ENCODE measurements at regions not wholly inside any gene's neighbourhood (a gene's known extent, or its start where the extent isn't known, plus 50 kb on each side); places are given as distances from the start of the nearest gene placed in this dataset.

DNA sequence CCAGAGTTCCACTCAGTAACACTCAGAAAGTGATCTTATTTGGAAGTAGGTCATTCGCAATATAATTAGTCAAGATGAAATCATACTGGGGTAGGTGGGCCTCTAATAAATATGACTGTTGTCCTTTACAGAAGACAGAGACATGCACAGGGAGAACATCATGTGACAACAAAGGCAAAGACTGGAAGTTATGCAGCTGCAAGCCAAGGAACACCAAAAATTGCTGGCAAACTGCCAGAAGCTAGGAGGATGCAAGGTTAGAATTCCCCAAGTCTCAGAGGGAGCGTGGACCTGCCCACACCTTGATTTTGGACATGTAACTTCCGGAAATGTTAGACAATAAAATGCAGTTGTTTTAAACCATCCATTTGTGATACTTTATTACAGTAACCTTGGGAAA, 471.5 kb upstream of the AGTR1 start:
- ATAC-seq (ENCODE audit: low FRiP score) (no peak), DNase-seq (ENCODE audit: low spot score) (no peak)
- TF ChIP-seq, protein P1, sequence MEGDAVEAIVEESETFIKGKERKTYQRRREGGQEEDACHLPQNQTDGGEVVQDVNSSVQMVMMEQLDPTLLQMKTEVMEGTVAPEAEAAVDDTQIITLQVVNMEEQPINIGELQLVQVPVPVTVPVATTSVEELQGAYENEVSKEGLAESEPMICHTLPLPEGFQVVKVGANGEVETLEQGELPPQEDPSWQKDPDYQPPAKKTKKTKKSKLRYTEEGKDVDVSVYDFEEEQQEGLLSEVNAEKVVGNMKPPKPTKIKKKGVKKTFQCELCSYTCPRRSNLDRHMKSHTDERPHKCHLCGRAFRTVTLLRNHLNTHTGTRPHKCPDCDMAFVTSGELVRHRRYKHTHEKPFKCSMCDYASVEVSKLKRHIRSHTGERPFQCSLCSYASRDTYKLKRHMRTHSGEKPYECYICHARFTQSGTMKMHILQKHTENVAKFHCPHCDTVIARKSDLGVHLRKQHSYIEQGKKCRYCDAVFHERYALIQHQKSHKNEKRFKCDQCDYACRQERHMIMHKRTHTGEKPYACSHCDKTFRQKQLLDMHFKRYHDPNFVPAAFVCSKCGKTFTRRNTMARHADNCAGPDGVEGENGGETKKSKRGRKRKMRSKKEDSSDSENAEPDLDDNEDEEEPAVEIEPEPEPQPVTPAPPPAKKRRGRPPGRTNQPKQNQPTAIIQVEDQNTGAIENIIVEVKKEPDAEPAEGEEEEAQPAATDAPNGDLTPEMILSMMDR (IDR thresholded peaks at IDR 0.05) = no peak

DNA sequence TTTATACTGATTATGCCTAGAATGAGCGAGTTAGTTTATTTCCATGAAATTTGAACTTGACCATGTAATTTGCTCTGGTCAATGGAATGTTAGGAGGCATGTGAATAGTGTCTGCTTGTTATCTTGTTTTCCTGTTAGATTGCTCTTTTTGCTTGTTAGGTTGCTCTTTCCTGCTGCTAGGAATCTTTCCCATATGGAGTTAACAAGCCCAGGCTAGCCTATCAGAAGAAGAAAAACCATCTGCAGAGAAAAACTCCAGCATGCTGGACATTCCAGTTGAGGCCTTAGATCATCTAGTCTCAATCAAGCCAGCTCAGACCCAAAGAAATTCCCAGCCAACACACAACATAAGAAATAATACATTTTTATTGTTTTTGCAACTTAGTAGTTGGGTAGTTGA, 470.2 kb upstream of the AGTR1 start:
- ATAC-seq (ENCODE audit: low FRiP score) (no peak), DNase-seq (ENCODE audit: low spot score) (no peak)
- TF ChIP-seq, protein P1 (IDR thresholded peaks at IDR 0.05) = no peak

DNA sequence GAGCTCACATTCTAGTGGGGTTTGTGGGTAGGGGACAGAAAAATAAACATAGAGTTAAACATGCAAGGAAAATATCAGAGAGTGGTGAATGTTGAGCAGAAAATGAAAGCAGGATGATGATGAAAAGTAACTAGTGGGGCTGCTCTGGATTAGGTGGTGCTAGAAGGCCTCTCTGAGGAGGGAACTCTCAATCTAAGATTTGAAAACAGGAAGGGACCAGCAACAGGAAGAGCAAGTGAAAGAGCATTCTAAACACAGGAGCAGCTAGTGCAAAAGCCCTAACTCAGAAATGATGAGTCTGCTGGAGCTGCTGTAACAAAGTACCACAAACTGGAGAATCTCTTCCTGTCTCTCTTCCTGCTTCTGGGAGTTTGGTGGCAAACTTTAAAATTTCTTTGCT, 468.6 kb upstream of the AGTR1 start:
- no peak for ATAC-seq (ENCODE audit: low FRiP score)
- TF ChIP-seq, protein P1 (IDR thresholded peaks at IDR 0.05) = no peak
- DNase-seq (ENCODE audit: low spot score) = no peak

DNA sequence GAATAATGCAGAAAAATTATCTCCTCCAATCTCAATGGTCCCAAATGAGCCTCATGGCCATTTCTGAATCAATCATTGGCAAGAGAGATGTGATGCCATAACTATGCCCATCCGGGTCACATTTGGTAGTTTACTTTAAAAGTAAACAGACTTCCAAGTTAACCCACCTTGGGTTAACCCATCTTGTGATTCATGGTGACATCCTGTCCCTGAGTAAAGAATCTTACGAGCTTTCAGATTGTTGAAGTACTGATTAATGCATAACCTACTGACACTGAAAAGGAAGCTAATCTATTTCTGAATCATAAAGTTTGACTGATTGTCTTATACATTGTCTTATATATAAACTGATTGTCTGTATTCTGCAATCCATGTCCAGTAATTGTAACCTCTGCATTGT, 467.2 kb upstream of the AGTR1 start:
- DNase-seq (ENCODE audit: low spot score) = no peak

DNA sequence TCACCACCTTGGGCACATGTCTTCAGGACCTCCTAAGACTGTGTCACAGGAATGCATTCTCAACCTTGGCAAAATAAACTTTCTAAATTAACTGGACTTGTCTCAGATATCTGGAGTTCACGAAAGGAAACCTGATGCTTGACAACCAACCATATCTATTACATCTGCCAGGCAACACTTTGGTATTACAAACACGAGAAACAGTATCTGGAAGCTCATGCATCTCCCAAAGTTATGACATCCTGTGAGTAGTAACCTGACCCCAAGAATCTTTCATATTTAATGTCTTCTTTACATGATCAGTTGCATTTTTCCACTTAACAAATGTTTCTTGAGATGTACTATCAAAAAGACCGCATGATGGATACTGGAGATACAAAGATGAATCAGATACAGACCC, 465.3 kb upstream of the AGTR1 start:
- TF ChIP-seq, protein P1 (IDR thresholded peaks at IDR 0.05) = no peak
- ATAC-seq (ENCODE audit: low FRiP score) (no peak), DNase-seq (ENCODE audit: low spot score) (no peak)

More for the DNA sequence above, 467.2 kb upstream of the AGTR1 start:
- no peak for ATAC-seq (ENCODE audit: low FRiP score)
- TF ChIP-seq, protein P1 (IDR thresholded peaks at IDR 0.05) = no peak

DNA sequence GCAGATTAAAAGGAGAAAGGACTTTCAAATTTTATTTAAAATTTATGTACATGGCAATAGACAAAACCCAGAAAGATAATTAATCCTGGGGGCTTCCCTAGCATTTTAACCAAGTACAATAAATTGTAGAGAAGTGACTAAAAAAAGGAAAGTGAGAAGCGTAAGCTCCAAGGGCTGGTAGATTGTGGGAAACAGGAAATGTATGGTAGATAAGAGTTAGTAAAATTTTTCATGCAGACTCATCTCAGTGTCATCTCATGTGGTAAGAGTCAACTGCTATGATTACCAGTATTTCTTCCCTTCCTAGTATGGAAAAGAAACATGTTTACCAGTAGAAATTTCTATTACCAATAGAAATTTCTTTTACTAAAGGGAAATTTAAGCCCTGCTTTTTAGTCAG, 464.3 kb upstream of the AGTR1 start:
- ATAC-seq (ENCODE audit: low FRiP score) (no peak), DNase-seq (ENCODE audit: low spot score) (no peak)
- TF ChIP-seq, protein P1 (IDR thresholded peaks at IDR 0.05) = no peak

DNA sequence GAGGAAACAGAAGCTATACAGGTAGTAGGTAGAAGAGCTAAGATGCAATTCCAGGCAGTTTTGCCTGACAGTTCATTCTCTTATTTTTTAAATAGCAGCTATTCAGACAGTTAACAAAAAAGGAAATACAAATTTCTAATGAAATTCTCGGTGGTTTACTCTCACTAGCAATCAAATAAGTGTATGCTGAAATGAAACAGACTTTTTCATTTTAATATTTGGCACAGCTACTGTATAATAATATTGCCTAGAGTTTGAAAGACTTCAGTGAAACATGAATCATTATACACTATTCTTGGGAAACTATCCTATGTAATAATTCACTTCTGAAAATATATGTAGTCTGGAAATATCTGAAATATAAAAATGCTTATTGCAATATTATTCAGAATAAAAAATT, 463.2 kb upstream of the AGTR1 start:
- ATAC-seq (ENCODE audit: low FRiP score) (no peak), DNase-seq (ENCODE audit: low spot score) (no peak)

More for the DNA sequence above, 463.2 kb upstream of the AGTR1 start:
- TF ChIP-seq, protein P1 (IDR thresholded peaks at IDR 0.05) = no peak
